Esophagus (tissue), 2 donors: ENCODE measurements at regions not wholly inside any gene's neighbourhood (a gene's known extent, or its start where the extent isn't known, plus 50 kb on each side); places are given as distances from the start of the nearest gene placed in this dataset.

ENCODE experiments used
- H3K27ac ChIP-seq, 2 donors: one replicate each; pipeline ENCODE4 v1.5.1; 2013; ENCODE audit warnings: low read depth in 2 of 2, mild to moderate bottlenecking in 2 of 2, inconsistent platforms in 1 of 2, low read length in 1 of 2, moderate library complexity in 1 of 2
- H3K27me3 ChIP-seq, 2 donors: one replicate each; pipeline ENCODE4 v1.6.1; 2013; ENCODE audit warnings: low read length in 2 of 2, control low read depth in 1 of 2, mild to moderate bottlenecking in 1 of 2; ENCODE audit not compliant: insufficient read depth in 2 of 2, control insufficient read depth in 1 of 2
- H3K36me3 ChIP-seq, 2 donors: one replicate each; pipeline ENCODE4 v1.6.1; 2013; ENCODE audit warnings: low read length in 1 of 2; ENCODE audit not compliant: control insufficient read depth in 2 of 2, insufficient read depth in 2 of 2
- H3K4me1 ChIP-seq, 2 donors: one replicate each; pipeline ENCODE4 v1.6.1; 2013; ENCODE audit warnings: low read length in 1 of 2; ENCODE audit not compliant: control insufficient read depth in 2 of 2, insufficient read depth in 2 of 2
- H3K4me3 ChIP-seq, 2 donors: one replicate each; pipeline ENCODE4 v1.5.1; 2013; ENCODE audit warnings: low read length in 2 of 2, mild to moderate bottlenecking in 2 of 2, low read depth in 1 of 2, moderate library complexity in 1 of 2
- H3K9me3 ChIP-seq, 2 donors: one replicate each; pipeline ENCODE4 v1.6.1; 2013; ENCODE audit warnings: mild to moderate bottlenecking in 2 of 2, low read depth in 1 of 2, low read length in 1 of 2, moderate library complexity in 1 of 2; ENCODE audit not compliant: control insufficient read depth in 2 of 2, insufficient read depth in 1 of 2
- WGBS, 2 donors: extraction: QIAGEN DNeasy Blood & Tissue Kit; methylation state at CpG; one replicate each; pipeline ENCODE4 v1.1.7; 2013; 5-methylcytosine and 5-hydroxymethylcytosine counted together
- donor health status: healthy with polysubstance abuse.
- donor health status: Bipolar disorder and iron deficiency.

- H3K27ac ChIP-seq: no peak overlapping the region
- 29 to 35% methylated on average over 10 of the region's 10 CpGs for WGBS, 2 donors
- H3K4me3 ChIP-seq: no peak overlapping the region
- no peaks in the 10 kb centered on the region for H3K9me3 ChIP-seq
- H3K36me3 ChIP-seq: no peaks in the 10 kb centered on the region
- no peaks in the 10 kb centered on the region for H3K27me3 ChIP-seq
- no peaks in the 10 kb centered on the region for H3K4me1 ChIP-seq
Observed at GRCh38 chr6:10033223-10033829, 381.5 kb downstream of the TFAP2A start.

DNA sequence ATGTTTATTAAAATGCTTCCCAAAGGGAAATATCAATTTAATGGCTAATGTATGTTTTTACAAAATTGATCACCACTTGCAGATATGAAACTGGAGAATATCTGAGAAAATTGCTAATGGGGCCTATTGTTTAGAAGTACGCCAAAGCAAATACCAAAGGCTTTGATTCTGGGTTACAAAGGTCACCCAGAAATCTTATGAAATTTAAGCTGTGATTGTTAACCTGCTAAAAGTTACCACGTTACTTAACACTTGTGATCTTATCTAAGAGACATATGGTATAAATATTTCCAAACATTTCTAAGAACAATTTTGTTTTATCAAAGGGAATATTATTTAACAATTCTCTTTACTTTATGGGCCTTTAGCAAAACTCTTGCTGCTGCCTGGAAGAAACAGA is 383.3 kb downstream of the TFAP2A start:
- H3K27me3 ChIP-seq: no peaks in the 10 kb centered on the region
- H3K4me3 ChIP-seq: no peak overlapping the region
- no peaks in the 10 kb centered on the region for H3K9me3 ChIP-seq
- no peaks in the 10 kb centered on the region for H3K4me1 ChIP-seq
- WGBS, 2 donors: 73 to 84% methylated on average over 2 of the region's 2 CpGs
- H3K36me3 ChIP-seq: no peaks in the 10 kb centered on the region
- no peak overlapping the region for H3K27ac ChIP-seq

DNA sequence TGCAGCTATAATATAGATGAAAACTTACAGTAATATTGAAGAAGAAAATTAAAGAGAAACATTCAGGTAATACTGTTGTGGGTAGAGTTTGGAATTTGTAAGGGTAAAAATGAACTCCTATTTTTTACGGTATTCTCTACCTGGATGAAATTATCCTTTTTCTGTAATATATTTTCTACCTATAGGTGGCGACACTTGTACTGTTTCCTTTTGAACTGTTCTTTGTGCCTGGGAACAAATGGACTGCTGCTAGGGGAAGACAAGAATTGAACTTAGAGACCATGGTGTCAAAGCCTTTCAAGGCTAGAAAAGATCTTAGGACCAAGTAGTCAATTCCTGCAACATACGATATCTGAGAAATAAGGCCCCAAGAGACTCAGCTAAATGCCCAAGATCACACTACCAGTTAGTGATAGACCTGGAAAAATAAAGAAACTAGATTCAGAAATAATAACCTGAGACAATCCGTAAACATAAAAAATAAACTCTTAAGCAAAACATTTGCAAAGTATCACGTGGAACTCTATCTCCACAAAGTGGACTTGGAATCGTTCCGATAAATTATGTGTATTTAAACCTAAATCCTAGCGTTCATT is 383.8 kb downstream of the TFAP2A start:
- Histone ChIP-seq H3K27ac (no peak overlapping the region), H3K36me3 (no peaks in the 10 kb centered on the region), H3K9me3 (no peaks in the 10 kb centered on the region), H3K4me1 (no peaks in the 10 kb centered on the region), H3K27me3 (no peaks in the 10 kb centered on the region), H3K4me3 (no peak overlapping the region)
- 76 to 78% methylated on average over 8 of the region's 8 CpGs for WGBS, 2 donors

GRCh38 chr6:10028222-10028621 is 386.7 kb downstream of the TFAP2A start:
- WGBS, 2 donors: 64 to 70% methylated on average over 4 of the region's 4 CpGs
- H3K9me3 ChIP-seq: no peaks in the 10 kb centered on the region
- no peak overlapping the region for H3K4me3 ChIP-seq
- no peaks in the 10 kb centered on the region for H3K27me3 ChIP-seq
- no peaks in the 10 kb centered on the region for H3K36me3 ChIP-seq
- H3K4me1 ChIP-seq: no peaks in the 10 kb centered on the region
- no peak overlapping the region for H3K27ac ChIP-seq

- Histone ChIP-seq H3K36me3 (no peaks in the 10 kb centered on the region), H3K4me3 (no peak overlapping the region), H3K9me3 (no peaks in the 10 kb centered on the region), H3K4me1 (no peaks in the 10 kb centered on the region), H3K27ac (no peak overlapping the region), H3K27me3 (no peaks in the 10 kb centered on the region)
- WGBS, 2 donors: 87% methylated on average over 3 of the region's 3 CpGs
Observed at GRCh38 chr6:10019851-10020250, 395.0 kb downstream of the TFAP2A start.

DNA sequence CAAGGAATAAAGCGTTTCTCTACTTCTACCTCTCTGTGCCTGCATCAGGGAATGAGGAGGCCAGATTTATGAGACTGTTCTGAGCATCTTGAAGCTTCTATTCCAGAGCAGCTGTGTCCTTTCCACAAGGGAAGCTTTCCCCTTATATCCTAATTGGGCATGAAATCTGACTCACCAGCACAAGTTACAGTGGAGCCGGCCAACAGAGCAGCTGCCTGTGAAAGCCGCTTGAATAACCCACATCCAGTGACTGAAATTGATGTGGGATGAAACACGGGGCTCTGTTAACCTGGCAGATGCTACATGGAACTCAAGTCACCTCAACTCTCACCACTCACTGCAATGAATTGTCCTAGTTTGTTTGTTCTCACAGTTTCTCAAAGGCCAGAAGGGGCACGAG is 400.3 kb downstream of the TFAP2A start:
- no peak overlapping the region for H3K27ac ChIP-seq
- no peak overlapping the region for H3K4me3 ChIP-seq
- WGBS, 2 donors: 55 to 57% methylated on average over 5 of the region's 5 CpGs

DNA sequence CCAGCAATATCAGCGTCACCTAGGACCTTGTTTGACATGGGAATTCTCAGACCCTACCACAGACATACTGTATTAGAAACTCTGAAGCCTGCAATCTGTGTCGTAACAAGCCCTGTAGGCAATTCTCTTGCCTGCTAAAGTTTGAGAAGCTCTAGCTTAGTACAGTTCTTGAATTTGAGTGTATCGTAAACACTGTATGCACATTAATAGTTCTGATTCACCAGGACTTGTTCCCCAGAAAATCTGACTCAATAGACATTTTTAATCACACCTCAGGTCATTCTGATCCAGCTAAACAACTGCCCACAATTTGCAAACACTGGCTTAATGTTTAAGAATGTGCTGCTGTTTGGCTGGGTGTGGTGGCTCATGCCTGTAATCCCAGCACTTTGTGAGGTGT is 414.3 kb downstream of the TFAP2A start:
- 70 to 71% methylated on average over 3 of the region's 3 CpGs for WGBS, 2 donors

More for the DNA sequence above, 400.3 kb downstream of the TFAP2A start:
- Histone ChIP-seq H3K27me3 (no peaks in the 10 kb centered on the region), H3K36me3 (no peaks in the 10 kb centered on the region), H3K9me3 (no peaks in the 10 kb centered on the region), H3K4me1 (no peaks in the 10 kb centered on the region)

GRCh38 chr6:9999796-10000195 is 415.1 kb downstream of the TFAP2A start:
- no peaks in the 10 kb centered on the region for H3K27me3 ChIP-seq
- no peak overlapping the region for H3K27ac ChIP-seq
- 72 to 74% methylated on average over 3 of the region's 3 CpGs for WGBS, 2 donors
- no peak overlapping the region for H3K4me3 ChIP-seq
- H3K36me3 ChIP-seq: no peaks in the 10 kb centered on the region
- H3K4me1 ChIP-seq: no peaks in the 10 kb centered on the region
- no peaks in the 10 kb centered on the region for H3K9me3 ChIP-seq

More for the DNA sequence above, 414.3 kb downstream of the TFAP2A start:
- Histone ChIP-seq H3K4me3 (no peak overlapping the region), H3K36me3 (no peaks in the 10 kb centered on the region), H3K27ac (no peak overlapping the region), H3K4me1 (no peaks in the 10 kb centered on the region), H3K27me3 (no peaks in the 10 kb centered on the region), H3K9me3 (no peaks in the 10 kb centered on the region)

GRCh38 chr6:9986273-9986672 is 428.6 kb downstream of the TFAP2A start:
- no peaks in the 10 kb centered on the region for H3K9me3 ChIP-seq
- no peaks in the 10 kb centered on the region for H3K4me1 ChIP-seq
- WGBS, 2 donors: 35 to 43% methylated on average over 2 of the region's 2 CpGs
- no peak overlapping the region for H3K27ac ChIP-seq
- no peaks in the 10 kb centered on the region for H3K36me3 ChIP-seq
- H3K4me3 ChIP-seq: no peak overlapping the region
- no peaks in the 10 kb centered on the region for H3K27me3 ChIP-seq

GRCh38 chr6:9985481-9985880 is 429.4 kb downstream of the TFAP2A start:
- no peak overlapping the region for H3K4me3 ChIP-seq
- H3K27ac ChIP-seq: no peak overlapping the region
- H3K9me3 ChIP-seq: no peaks in the 10 kb centered on the region
- no peaks in the 10 kb centered on the region for H3K36me3 ChIP-seq
- no peaks in the 10 kb centered on the region for H3K4me1 ChIP-seq
- H3K27me3 ChIP-seq: no peaks in the 10 kb centered on the region
